ENCODE measurements at regions not wholly inside any gene's neighbourhood (a gene's known extent, or its start where the extent isn't known, plus 50 kb on each side); places are given as distances from the start of the nearest gene placed in this dataset.
"Not testable (repeated sequence)": the region's sequence is repeated elsewhere in the genome, so short reads cannot be mapped to it uniquely, and the experiment has no call there.

- DNase-seq (ENCODE audit: low read depth in 3 of 3) = no peak
Observed at GRCh38 chr4:105042451-105042850, 104.2 kb upstream of the TET2 start.

DNA sequence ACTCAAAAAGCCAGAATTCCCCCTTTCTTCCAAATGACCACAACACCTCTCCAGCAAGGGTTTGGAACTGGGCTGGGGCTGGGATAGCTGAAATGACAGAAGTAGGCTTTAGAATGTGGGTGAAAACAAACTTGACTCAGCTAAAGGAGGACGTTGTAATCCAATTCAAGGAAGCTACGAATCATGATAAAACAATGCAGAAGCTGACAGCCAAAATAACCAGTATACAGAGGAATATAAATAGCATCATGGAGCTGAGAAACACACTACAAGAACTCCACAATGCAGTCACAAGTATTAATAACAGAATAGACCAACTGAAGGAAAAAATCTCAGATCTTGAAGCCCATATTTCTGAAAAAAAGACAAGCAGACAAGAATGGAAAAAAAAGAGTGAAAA is 95.8 kb upstream of the TET2 start:
- DNase-seq (ENCODE audit: low read depth in 3 of 3) = no peak

GRCh38 chr4:105057370-105058105 is 89.1 kb upstream of the TET2 start:
- DNase-seq (ENCODE audit: low read depth in 3 of 3) = no peak

- DNase-seq (ENCODE audit: low read depth in 3 of 3) = no peak
Observed at GRCh38 chr4:105058177-105058812, 88.4 kb upstream of the TET2 start.

DNA sequence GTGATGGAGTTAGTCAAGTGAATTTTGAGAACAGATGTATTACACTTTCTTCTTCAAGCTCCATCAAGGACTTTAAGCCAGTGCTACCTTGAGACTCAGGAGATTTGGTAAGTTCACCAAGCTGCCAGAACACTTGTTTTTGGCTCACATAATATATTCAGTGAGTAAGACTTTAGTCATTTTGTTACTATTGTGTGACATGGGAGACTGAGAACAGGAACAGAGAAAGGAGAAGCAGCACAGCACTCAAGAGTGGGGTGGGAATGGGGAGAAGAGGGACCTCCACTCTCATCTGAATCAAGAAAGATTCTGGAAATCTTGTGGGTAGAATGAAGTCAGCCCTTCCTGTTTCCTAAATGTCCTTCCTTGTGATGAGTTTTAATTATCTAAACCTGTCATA is 87.3 kb upstream of the TET2 start:
- DNase-seq (ENCODE audit: low read depth in 3 of 3) = no peak

DNA sequence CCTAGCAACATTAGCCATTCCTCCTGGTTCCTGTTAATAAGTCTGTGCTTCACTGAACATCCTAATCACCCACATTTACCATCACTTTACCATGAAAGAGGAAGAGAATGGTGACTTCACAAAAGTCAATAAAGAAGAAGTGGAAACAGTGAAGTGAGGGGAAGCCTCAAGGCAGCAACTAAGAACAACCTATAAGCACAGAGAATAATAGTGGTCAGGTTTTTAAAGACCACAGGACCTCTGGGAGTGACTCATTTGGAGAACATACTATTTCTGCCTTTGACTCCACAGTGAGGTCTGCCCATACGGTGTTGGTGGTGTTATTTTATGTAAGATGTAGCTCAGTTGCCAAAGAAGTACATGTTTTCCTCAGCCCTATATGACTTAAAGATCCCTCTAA is 86.0 kb upstream of the TET2 start:
- no peak for DNase-seq (ENCODE audit: low read depth in 3 of 3)

- DNase-seq (ENCODE audit: low read depth in 3 of 3) = peak in 2 of 3 experiments; percentile 3 to 6
Observed at GRCh38 chr4:105061136-105061696, 85.5 kb upstream of the TET2 start.

GRCh38 chr4:105061731-105062130 is 84.9 kb upstream of the TET2 start:
- no peak for DNase-seq (ENCODE audit: low read depth in 3 of 3)

GRCh38 chr4:105066401-105066800 is 80.3 kb upstream of the TET2 start:
- no peak for DNase-seq (ENCODE audit: low read depth in 3 of 3)

DNA sequence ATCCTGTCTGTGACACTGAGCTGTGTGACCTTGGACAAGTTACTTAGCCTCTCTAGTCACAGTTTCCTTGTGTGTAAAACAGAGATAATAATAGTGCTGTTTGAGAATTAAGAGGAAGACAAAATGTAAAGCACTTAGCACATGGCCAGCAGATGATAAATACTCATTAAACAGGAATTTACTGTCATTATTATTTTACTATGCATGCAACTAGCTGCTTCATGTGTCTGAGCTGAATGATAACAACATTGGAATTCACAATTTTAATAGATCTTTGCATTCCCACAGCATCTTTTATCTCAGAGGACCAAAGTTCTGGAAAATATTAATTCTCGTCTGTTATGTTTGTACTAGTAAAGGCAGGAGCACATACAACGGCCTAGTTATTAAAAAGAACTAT is 79.2 kb upstream of the TET2 start:
- DNase-seq (ENCODE audit: low read depth in 3 of 3) = no peak

- DNase-seq (ENCODE audit: low read depth in 3 of 3) = no peak
Observed at GRCh38 chr4:105067946-105068345, 78.7 kb upstream of the TET2 start.

- DNase-seq (ENCODE audit: low read depth in 3 of 3) = no peak
Observed at GRCh38 chr4:105068516-105068915, 78.2 kb upstream of the TET2 start.

DNA sequence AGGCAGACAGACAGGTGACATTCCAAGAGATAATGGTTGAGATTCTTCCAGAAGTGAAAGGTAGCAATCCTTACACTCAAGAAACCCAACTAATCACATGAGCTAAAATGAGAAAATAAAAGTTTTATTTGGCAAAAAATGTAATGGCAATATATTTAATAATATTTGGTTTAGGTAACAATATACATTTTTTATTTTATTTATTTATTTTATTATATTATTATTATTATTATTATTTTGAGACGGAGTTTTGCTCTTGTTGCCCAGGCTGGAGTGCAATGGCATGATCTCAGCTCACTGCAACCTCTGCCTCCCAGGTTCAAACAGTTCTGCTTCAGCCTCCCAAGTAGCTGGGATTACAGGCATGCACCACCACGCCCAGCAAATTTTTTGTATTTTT is 74.6 kb upstream of the TET2 start:
- DNase-seq (ENCODE audit: low read depth in 3 of 3) = not testable (repeated sequence)

DNA sequence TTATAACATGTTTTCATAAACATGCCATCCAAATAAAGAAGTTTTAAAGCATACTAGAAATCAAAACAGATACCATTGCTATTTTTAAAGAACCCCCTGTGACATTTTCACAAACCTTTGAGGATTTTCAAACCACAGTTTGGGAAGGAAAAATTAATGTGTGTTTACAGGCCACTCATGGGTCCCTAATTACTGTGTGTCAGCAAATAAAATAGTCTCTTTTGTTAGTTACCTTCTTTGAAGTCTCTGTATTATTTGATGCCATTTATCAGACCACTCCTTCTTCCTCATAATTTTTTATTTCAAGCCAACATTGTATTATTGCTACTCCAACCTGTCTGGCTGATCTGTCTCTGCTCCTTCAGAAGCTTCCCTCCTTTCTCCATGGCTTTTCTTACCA is 72.6 kb upstream of the TET2 start:
- DNase-seq (ENCODE audit: low read depth in 3 of 3) = no peak

DNA sequence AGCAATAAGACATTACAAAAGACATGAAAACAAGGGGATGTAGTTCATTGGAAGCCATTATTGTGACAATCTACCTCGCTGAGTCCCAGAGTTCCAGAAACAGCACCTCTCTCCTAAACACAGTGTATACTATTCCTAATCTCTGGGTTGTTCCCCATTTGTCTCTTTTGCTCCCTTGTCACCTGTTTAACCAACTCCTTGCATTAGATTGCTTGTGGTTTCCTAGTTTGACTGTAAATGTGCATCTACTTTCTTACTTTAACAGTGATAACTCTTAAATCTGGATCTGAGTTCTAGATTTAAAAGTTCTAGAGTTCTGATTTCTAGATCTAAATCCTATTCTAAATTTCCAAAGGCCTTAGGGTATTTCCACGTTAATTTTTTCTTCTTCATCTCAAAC is 71.6 kb upstream of the TET2 start:
- DNase-seq (ENCODE audit: low read depth in 3 of 3) = no peak

GRCh38 chr4:105088110-105088879 is 58.4 kb upstream of the TET2 start:
- no peak for DNase-seq (ENCODE audit: low read depth in 3 of 3)

DNA sequence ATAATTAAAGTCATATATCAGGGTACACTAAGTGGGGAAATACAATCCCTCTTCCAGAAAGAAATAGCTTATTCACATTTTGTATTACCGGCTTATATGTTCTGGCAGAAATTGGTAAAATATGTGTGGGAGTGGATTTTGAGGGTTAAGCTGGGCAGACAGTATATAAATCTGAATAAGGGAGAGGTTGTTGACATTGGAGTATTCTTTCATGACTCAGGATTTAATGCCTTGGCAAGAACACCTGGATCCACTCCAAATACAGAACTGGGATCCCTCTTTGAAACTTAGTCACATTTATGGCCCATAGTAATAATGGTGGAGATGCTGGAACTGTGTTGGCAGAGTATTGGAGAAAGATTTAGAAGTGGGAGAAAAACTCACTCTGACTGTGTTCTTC is 54.3 kb upstream of the TET2 start:
- DNase-seq (ENCODE audit: low read depth in 3 of 3) = no peak

- no peak for DNase-seq (ENCODE audit: low read depth in 3 of 3)
Observed at GRCh38 chr4:105092768-105093167, 53.9 kb upstream of the TET2 start.

DNA sequence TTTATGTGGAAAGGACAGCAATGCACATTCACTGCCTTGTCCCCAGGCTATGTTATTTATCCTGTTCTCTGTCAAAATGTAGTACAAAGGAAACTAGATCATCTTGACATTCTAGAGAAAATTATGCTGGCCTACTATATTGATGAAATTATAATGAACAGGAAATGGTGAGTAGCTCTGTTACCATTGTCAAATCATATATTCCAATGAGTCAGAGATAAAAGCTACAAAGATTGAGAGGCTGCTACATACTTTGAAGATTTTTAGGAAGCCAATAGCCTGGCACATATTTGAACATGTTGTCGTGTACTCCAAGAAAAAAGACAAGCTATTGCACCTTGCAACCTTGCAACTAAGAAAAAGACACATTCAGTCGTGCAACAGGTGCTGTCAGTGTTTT is 52.7 kb upstream of the TET2 start:
- DNase-seq (ENCODE audit: low read depth in 3 of 3) = no peak

All from stimulated activated CD4-positive, alpha-beta T cell treated with anti-CD3 and anti-CD28 coated beads, TNF-alpha, amount 100 ng/mL, for 4 hours (primary cell).